ENCODE measurements at regions not wholly inside any gene's neighbourhood (a gene's known extent, or its start where the extent isn't known, plus 50 kb on each side); places are given as distances from the start of the nearest gene placed in this dataset.

DNA sequence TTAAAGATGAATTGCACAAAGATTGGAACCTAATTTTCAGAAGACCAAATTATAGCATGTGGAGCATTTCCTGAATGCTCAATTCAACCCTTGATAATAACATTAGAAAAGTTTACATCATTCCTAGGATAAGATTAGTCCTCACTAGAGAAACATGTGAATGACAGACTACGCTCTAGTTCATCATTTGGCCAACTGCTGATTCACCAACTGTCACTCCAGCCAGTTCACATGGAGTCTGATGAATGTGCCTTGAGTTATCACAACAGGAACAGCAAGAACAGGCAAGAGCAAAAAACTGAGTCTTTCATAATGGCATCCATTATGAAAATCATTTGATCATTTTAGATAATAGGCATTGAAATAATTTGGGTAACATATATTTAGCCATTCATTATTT is 415.9 kb downstream of the PTPRC start:
- Histone ChIP-seq H3K9me3 (no peaks in the 10 kb centered on the region), H3K4me1 (no peaks in the 10 kb centered on the region), H3K4me3 (no peak overlapping the region), H3K27me3 (no peaks in the 10 kb centered on the region), H3K27ac (no peak overlapping the region), H3K36me3 (no peaks in the 10 kb centered on the region)
- intact Hi-C loops (cut with DNase I; ENCODE audit: low total_unique reads) = no loop called here
- DNase-seq = no peak
- no peak for TF ChIP-seq POLR2A (IDR thresholded peaks at IDR 0.05)
- TF ChIP-seq, protein P1, sequence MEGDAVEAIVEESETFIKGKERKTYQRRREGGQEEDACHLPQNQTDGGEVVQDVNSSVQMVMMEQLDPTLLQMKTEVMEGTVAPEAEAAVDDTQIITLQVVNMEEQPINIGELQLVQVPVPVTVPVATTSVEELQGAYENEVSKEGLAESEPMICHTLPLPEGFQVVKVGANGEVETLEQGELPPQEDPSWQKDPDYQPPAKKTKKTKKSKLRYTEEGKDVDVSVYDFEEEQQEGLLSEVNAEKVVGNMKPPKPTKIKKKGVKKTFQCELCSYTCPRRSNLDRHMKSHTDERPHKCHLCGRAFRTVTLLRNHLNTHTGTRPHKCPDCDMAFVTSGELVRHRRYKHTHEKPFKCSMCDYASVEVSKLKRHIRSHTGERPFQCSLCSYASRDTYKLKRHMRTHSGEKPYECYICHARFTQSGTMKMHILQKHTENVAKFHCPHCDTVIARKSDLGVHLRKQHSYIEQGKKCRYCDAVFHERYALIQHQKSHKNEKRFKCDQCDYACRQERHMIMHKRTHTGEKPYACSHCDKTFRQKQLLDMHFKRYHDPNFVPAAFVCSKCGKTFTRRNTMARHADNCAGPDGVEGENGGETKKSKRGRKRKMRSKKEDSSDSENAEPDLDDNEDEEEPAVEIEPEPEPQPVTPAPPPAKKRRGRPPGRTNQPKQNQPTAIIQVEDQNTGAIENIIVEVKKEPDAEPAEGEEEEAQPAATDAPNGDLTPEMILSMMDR (IDR thresholded peaks at IDR 0.05) = no peak

GRCh38 chr1:199057322-199057721 is 418.5 kb downstream of the PTPRC start:
- H3K27ac ChIP-seq = no peak overlapping the region

GRCh38 chr1:199058281-199058680 is 419.4 kb downstream of the PTPRC start:
- Histone ChIP-seq H3K4me3 (no peak overlapping the region), H3K9me3 (no peaks in the 10 kb centered on the region), H3K27me3 (no peaks in the 10 kb centered on the region), H3K27ac (no peak overlapping the region), H3K4me1 (no peaks in the 10 kb centered on the region), H3K36me3 (no peaks in the 10 kb centered on the region)
- intact Hi-C loops (cut with DNase I; ENCODE audit: low total_unique reads) = no loop called here
- TF ChIP-seq, protein P1 (IDR thresholded peaks at IDR 0.05) = no peak
- no peak for TF ChIP-seq POLR2A (IDR thresholded peaks at IDR 0.05)
- no peak for DNase-seq

More at GRCh38 chr1:199057322-199057721, 418.5 kb downstream of the PTPRC start:
- no peak for DNase-seq
- Histone ChIP-seq H3K4me3 (no peak overlapping the region), H3K9me3 (no peaks in the 10 kb centered on the region), H3K27me3 (no peaks in the 10 kb centered on the region), H3K36me3 (no peaks in the 10 kb centered on the region), H3K4me1 (no peaks in the 10 kb centered on the region)
- TF ChIP-seq, protein P1 (IDR thresholded peaks at IDR 0.05) = no peak
- no peak for TF ChIP-seq POLR2A (IDR thresholded peaks at IDR 0.05)
- intact Hi-C loops (cut with DNase I; ENCODE audit: low total_unique reads) = no loop called here

DNA sequence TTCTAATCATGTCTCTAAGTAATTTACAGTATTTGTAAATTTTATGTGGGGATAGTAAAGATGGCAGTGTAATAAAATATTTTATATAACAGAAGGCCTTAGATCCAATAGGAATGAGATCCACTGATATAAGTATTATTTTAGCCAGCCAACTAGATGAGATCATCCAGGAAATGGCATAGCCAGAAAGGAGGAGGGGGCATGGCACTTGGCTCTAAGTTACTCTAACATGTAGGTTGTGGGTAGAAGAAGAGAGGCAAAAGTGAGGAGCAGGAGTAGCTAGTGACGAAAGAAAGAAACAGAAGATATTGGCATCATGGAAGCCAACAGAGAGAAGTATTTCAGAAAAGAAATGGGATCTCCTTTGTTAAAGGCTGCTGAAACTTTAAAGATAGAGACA is 426.1 kb downstream of the PTPRC start:
- Histone ChIP-seq H3K9me3 (no peaks in the 10 kb centered on the region), H3K27me3 (no peaks in the 10 kb centered on the region), H3K4me1 (no peaks in the 10 kb centered on the region), H3K27ac (no peak overlapping the region), H3K4me3 (no peak overlapping the region), H3K36me3 (no peaks in the 10 kb centered on the region)
- no peak for DNase-seq
- TF ChIP-seq, protein P1 (IDR thresholded peaks at IDR 0.05) = no peak
- TF ChIP-seq POLR2A (IDR thresholded peaks at IDR 0.05) = no peak
- intact Hi-C loops (cut with DNase I; ENCODE audit: low total_unique reads) = no loop called here

GRCh38 chr1:199067483-199067882 is 428.6 kb downstream of the PTPRC start:
- Histone ChIP-seq H3K4me1 (no peaks in the 10 kb centered on the region), H3K4me3 (no peak overlapping the region), H3K27me3 (no peaks in the 10 kb centered on the region), H3K27ac (no peak overlapping the region), H3K36me3 (no peaks in the 10 kb centered on the region), H3K9me3 (no peaks in the 10 kb centered on the region)
- TF ChIP-seq POLR2A (IDR thresholded peaks at IDR 0.05) = no peak
- TF ChIP-seq, protein P1 (IDR thresholded peaks at IDR 0.05) = no peak
- DNase-seq = no peak
- intact Hi-C loops (cut with DNase I; ENCODE audit: low total_unique reads) = no loop called here
